ENCODE measurements at regions not wholly inside any gene's neighbourhood (a gene's known extent, or its start where the extent isn't known, plus 50 kb on each side); places are given as distances from the start of the nearest gene placed in this dataset.
"Not testable (repeated sequence)": the region's sequence is repeated elsewhere in the genome, so short reads cannot be mapped to it uniquely, and the experiment has no call there.

GRCh38 chr2:89154247-89154682, 462.8 kb downstream of the RPIA start:
- TF ChIP-seq, protein P1, sequence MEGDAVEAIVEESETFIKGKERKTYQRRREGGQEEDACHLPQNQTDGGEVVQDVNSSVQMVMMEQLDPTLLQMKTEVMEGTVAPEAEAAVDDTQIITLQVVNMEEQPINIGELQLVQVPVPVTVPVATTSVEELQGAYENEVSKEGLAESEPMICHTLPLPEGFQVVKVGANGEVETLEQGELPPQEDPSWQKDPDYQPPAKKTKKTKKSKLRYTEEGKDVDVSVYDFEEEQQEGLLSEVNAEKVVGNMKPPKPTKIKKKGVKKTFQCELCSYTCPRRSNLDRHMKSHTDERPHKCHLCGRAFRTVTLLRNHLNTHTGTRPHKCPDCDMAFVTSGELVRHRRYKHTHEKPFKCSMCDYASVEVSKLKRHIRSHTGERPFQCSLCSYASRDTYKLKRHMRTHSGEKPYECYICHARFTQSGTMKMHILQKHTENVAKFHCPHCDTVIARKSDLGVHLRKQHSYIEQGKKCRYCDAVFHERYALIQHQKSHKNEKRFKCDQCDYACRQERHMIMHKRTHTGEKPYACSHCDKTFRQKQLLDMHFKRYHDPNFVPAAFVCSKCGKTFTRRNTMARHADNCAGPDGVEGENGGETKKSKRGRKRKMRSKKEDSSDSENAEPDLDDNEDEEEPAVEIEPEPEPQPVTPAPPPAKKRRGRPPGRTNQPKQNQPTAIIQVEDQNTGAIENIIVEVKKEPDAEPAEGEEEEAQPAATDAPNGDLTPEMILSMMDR (IDR thresholded peaks at IDR 0.05): not testable (repeated sequence)
- not testable (repeated sequence) for TF ChIP-seq POLR2AphosphoS5 (IDR thresholded peaks at IDR 0.05)
